ENCODE measurements at regions not wholly inside any gene's neighbourhood (a gene's known extent, or its start where the extent isn't known, plus 50 kb on each side); places are given as distances from the start of the nearest gene placed in this dataset.
"Not testable (repeated sequence)": the region's sequence is repeated elsewhere in the genome, so short reads cannot be mapped to it uniquely, and the experiment has no call there.

GRCh38 chr4:66506985-66507384 is 836.7 kb upstream of the EPHA5 start:
- FAIRE-seq, result no peak

GRCh38 chr4:66501997-66502396 is 831.7 kb upstream of the EPHA5 start:
- FAIRE-seq, result no peak

- no peak for FAIRE-seq
These were observed 820.4 kb upstream of the EPHA5 start for GRCh38 chr4:66490729-66491128.

- FAIRE-seq, result no peak
These were observed 819.6 kb upstream of the EPHA5 start for GRCh38 chr4:66489783-66490452.

GRCh38 chr4:66489370-66489769 is 819.1 kb upstream of the EPHA5 start:
- FAIRE-seq, result no peak

- FAIRE-seq, result no peak
These were observed 815.8 kb upstream of the EPHA5 start for GRCh38 chr4:66486068-66486467.

- no peak for FAIRE-seq
These were observed 811.9 kb upstream of the EPHA5 start for GRCh38 chr4:66482186-66482585.

GRCh38 chr4:66475596-66475995 is 805.3 kb upstream of the EPHA5 start:
- no peak for FAIRE-seq

- no peak for FAIRE-seq
These were observed 794.8 kb upstream of the EPHA5 start for GRCh38 chr4:66465111-66465510.

- FAIRE-seq, result not testable (repeated sequence)
These were observed 792.6 kb upstream of the EPHA5 start for GRCh38 chr4:66462890-66463289.

- FAIRE-seq, result no peak
These were observed 781.5 kb upstream of the EPHA5 start for GRCh38 chr4:66451741-66452140.

- no peak for FAIRE-seq
These were observed 772.7 kb upstream of the EPHA5 start for GRCh38 chr4:66443008-66443407.

- no peak for FAIRE-seq
These were observed 769.2 kb upstream of the EPHA5 start for GRCh38 chr4:66439508-66439907.

GRCh38 chr4:66433706-66434105 is 763.4 kb upstream of the EPHA5 start:
- no peak for FAIRE-seq

GRCh38 chr4:66430856-66431255 is 760.6 kb upstream of the EPHA5 start:
- FAIRE-seq, result no peak

GRCh38 chr4:66429276-66429675 is 759.0 kb upstream of the EPHA5 start:
- FAIRE-seq, result no peak

- FAIRE-seq, result no peak
These were observed 746.1 kb upstream of the EPHA5 start for GRCh38 chr4:66416425-66416824.

- no peak for FAIRE-seq
These were observed 733.9 kb upstream of the EPHA5 start for GRCh38 chr4:66404141-66404540.

- no peak for FAIRE-seq
These were observed 706.6 kb upstream of the EPHA5 start for GRCh38 chr4:66376921-66377320.

- no peak for FAIRE-seq
These were observed 706.1 kb upstream of the EPHA5 start for GRCh38 chr4:66376396-66376795.

- no peak for FAIRE-seq
These were observed 703.0 kb upstream of the EPHA5 start for GRCh38 chr4:66373268-66373667.

GRCh38 chr4:66372706-66373105 is 702.4 kb upstream of the EPHA5 start:
- no peak for FAIRE-seq

- no peak for FAIRE-seq
These were observed 696.9 kb upstream of the EPHA5 start for GRCh38 chr4:66367043-66367660.

- FAIRE-seq, result not testable (repeated sequence)
These were observed 690.1 kb upstream of the EPHA5 start for GRCh38 chr4:66360395-66360794.

GRCh38 chr4:66357316-66357715 is 687.0 kb upstream of the EPHA5 start:
- no peak for FAIRE-seq

Data from A204.1 (cell line).